Small intestine (tissue), 7 donors: ENCODE measurements at regions not wholly inside any gene's neighbourhood (a gene's known extent, or its start where the extent isn't known, plus 50 kb on each side); places are given as distances from the start of the nearest gene placed in this dataset.

Experiments used
- DNase-seq, 2 donors: peaks; one replicate each; pipeline versions ENCODE4 v3.0.0 to v3.0.0-alpha.2; 2013
- FAIRE-seq: peaks from 2 replicates; lab custom pipeline; 2012; peaks lifted over from hg19 to GRCh38; lab: Jason Lieb, UNC
- H3K27ac ChIP-seq, 3 donors: one replicate each; pipeline ENCODE4 v1.5.1; 2013; ENCODE audit warnings: low read length in 2 of 3, mild to moderate bottlenecking in 2 of 3, control low read depth in 1 of 3, inconsistent platforms in 1 of 3, low read depth in 1 of 3, moderate library complexity in 1 of 3
- H3K27me3 ChIP-seq, 3 donors: one replicate each; pipeline ENCODE4 v1.6.1; 2013; ENCODE audit warnings: low read length in 3 of 3, inconsistent platforms in 1 of 3; ENCODE audit not compliant: control insufficient read depth in 3 of 3, insufficient read depth in 3 of 3
- H3K36me3 ChIP-seq, 3 donors: one replicate each; pipeline ENCODE4 v1.6.1; 2013; ENCODE audit warnings: low read length in 3 of 3, inconsistent platforms in 1 of 3, low read depth in 1 of 3, mild to moderate bottlenecking in 1 of 3, moderate library complexity in 1 of 3; ENCODE audit not compliant: control insufficient read depth in 3 of 3, insufficient read depth in 2 of 3
- H3K4me1 ChIP-seq, 3 donors: one replicate each; pipeline ENCODE4 v1.6.1; 2013; ENCODE audit warnings: low read length in 2 of 3, inconsistent platforms in 1 of 3, low read depth in 1 of 3, mild to moderate bottlenecking in 1 of 3, moderate library complexity in 1 of 3; ENCODE audit not compliant: control insufficient read depth in 3 of 3, insufficient read depth in 2 of 3
- H3K4me3 ChIP-seq, 3 donors: one replicate each; pipeline ENCODE4 v1.5.1; 2013; ENCODE audit warnings: low read length in 3 of 3, control low read depth in 1 of 3, inconsistent platforms in 1 of 3, low read depth in 1 of 3, mild to moderate bottlenecking in 1 of 3, moderate library complexity in 1 of 3
- H3K9me3 ChIP-seq, 2 donors: one replicate each; pipeline ENCODE4 v1.6.1; 2013; ENCODE audit warnings: low read depth in 1 of 2, low read length in 1 of 2; ENCODE audit not compliant: control insufficient read depth in 2 of 2, insufficient read depth in 1 of 2
- WGBS, 3 donors: extraction: QIAGEN DNeasy Blood & Tissue Kit; methylation state at CpG; one replicate each; pipeline ENCODE4 v1.1.7; 2013; 5-methylcytosine and 5-hydroxymethylcytosine counted together
- donor health status: healthy with polysubstance abuse.
- donor health status: control.
- donor health status: control.
- donor health status: Bipolar disorder and iron deficiency.
- donor health status: healthy.

DNA sequence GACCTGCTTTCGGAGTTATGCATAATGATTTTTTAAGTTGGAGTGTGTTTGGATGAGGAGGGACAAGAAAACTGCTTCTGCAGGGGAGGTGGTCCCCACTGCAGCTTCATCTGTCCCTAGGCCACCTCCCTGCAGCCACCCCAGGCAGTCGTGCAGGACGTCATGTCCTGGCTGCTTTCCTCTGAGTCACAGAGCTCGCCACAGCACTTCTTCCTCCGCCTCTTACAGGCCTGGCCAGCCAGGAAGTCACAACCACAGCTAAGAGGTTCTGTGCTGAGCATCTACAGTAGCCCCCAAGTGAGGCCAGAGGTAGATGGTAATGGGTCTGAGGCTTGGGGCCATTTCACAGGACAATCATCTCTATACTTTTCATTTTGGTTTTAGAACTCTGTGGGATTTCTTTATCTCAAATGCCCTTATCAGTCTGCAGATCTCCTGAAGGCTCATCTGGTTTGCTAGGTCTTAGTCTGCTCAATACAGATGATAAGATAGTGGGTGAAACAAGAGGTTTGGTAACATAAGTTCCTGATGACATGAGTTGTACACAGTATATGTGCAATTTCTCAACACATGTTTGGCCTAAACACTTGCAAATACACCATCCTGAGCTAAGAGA lies 106.4 kb downstream of the ARF6 start:
- Histone ChIP-seq H3K36me3 (no peaks in the 10 kb centered on the region), H3K9me3 (no peaks in the 10 kb centered on the region), H3K4me3 (no peak overlapping the region), H3K27me3 (no peaks in the 10 kb centered on the region), H3K4me1 (peaks cover 7 to 54% (median 15%) of the 10 kb centered on the region in 3 donors), H3K27ac (peak overlapping the region; percentile 94 to 99 (median 96))
- DNase-seq (peak; percentile 72 to 93), FAIRE-seq (no peak)
- 17 to 28% (median 18%) methylated on average over 5 of the region's 5 CpGs for WGBS, 3 donors

DNA sequence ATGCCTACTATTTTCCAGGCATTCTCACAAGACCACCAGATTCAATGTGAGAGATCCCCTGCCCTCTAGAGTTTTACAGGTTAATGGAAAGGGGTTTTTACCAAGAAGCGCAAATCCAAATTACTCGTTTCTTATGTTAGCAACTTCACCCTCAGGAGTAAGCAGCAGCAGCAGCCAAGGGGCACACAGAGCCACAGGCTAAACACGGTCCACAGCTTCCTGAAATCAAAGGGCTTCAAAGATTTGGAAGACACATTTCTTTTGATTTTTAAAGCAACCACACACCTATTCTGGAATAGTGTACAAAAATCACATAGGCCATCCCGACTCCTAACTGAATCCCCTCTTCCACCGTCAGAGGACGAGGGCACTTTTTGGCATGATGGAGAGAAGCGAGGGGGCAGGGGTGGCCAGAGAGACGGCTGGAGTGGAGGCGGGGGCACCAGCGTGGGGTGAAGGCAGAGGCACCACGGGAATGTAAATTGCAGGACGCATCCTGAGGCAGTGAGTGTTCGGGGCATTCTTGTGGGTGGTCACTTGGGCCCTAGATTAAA lies 107.0 kb downstream of the ARF6 start:
- FAIRE-seq (no peak), DNase-seq (no peak)
- H3K36me3 ChIP-seq, result no peaks in the 10 kb centered on the region
- no peaks in the 10 kb centered on the region for H3K9me3 ChIP-seq
- H3K27ac ChIP-seq, result peak overlapping the region; percentile 94 to 99 (median 96)
- WGBS, 3 donors, result 26 to 40% (median 26%) methylated on average over 13 of the region's 13 CpGs
- no peak overlapping the region for H3K4me3 ChIP-seq
- no peaks in the 10 kb centered on the region for H3K27me3 ChIP-seq
- peaks cover 7 to 58% (median 15%) of the 10 kb centered on the region in 3 donors for H3K4me1 ChIP-seq

DNA sequence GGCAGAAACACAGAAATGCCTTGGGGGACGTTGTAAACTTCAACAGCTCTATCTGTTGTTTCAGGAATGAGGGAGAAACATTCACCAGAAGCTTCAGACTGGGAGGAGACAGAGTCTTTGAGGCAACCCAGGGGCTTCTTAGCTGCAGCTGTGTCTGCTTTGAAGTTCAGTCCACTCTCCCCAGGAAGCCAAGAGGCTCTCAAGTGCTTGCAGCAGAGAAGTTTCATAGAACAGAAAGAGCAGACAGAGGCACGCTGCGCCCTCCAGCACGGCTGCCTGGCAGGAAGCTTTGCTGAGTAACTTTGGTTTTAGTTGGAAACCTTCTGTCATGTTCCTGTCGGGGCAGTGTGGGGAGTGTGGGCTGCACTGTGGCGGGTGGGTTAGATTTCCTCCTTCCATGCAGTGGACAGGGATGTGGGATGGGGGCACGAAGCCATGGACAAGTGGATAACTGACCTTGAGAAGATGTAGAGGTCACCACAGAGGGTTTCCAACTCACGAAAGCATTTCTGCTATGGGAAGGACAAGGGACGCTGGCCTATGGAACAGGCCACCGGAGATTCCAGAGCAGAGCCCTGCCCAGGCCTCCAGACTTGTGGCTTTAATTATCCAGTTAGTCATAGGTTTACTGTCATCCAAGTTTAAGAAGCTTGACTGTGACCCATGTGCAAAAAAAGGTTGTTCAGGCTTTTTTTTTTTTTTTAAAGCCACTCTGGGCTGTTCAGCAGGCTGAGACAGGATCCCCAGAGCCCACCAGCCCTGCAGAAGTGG lies 107.7 kb downstream of the ARF6 start:
- no peak for FAIRE-seq
- H3K4me3 ChIP-seq, result peak overlapping the region in 1 of 3 donors; percentile 6
- 3 to 9% (median 8%) methylated on average over 10 of the region's 10 CpGs for WGBS, 3 donors

GRCh38 chr14:50001151-50001998 lies 108.5 kb downstream of the ARF6 start:
- peak; percentile 92 to 97 for DNase-seq
- peak overlapping the region; percentile 94 to 99 (median 96) for H3K27ac ChIP-seq
- peak overlapping the region in 2 of 3 donors; percentile 6 to 21 for H3K4me3 ChIP-seq
- FAIRE-seq, result no peak
- no peaks in the 10 kb centered on the region for H3K36me3 ChIP-seq
- WGBS, 3 donors, result 4 to 36% (median 8%) methylated on average over 22 to 23 of the region's 23 CpGs
- H3K4me1 ChIP-seq, result peaks cover 7 to 63% (median 15%) of the 10 kb centered on the region in 3 donors
- H3K9me3 ChIP-seq, result no peaks in the 10 kb centered on the region
- no peaks in the 10 kb centered on the region for H3K27me3 ChIP-seq

More for the DNA sequence above, 107.7 kb downstream of the ARF6 start:
- peak overlapping the region; percentile 94 to 99 (median 96) for H3K27ac ChIP-seq
- H3K4me1 ChIP-seq, result peaks cover 7 to 61% (median 15%) of the 10 kb centered on the region in 3 donors
- H3K27me3 ChIP-seq, result no peaks in the 10 kb centered on the region
- no peaks in the 10 kb centered on the region for H3K36me3 ChIP-seq
- peak; percentile 71 to 83 for DNase-seq
- no peaks in the 10 kb centered on the region for H3K9me3 ChIP-seq

DNA sequence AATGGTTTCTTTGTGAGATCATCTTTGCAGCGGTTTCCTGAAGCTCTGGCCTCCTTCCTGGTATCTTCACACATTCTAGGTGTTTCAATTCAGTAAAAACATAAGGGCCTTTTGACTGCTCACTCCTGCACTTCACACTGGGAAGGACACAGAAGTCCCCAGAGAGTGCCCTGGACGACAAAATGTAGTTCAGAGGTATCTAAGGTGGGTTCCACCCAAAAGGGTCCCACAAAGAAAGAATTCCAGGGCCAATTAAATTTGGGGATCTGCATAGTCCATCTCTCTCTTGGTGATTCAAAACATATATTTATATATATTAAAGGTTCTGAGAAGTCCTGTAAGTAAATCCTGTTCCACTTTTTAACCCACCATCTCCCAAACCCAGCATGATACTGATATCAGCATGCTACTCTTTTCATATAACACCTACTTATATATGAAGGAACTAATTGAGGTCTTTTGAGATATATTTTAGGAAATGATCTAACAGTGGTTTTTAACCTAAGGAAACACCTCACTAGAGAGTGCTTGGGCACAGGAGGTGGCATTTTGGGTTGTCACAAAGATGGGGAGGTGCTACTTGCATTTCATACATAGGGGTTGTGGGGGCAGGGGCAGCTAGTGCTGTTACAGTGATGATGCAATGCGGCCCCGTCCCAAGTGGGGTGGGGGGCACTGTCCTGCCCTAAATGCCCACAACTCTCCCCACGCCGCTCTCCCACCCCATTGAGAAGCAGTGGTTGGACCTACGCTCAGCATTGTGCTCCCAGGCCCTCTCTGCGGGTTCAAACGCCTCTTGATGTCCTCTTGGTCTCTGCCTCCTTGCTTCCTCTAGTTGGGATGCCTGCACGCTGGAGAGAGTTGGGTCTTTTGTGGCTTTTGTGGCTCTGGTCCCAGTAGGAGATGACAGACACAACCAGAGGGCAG lies 109.4 kb downstream of the ARF6 start:
- WGBS, 3 donors, result 35 to 59% (median 39%) methylated on average over 10 of the region's 10 CpGs
- FAIRE-seq (no peak), DNase-seq (peak in 1 of 2 donors; percentile 57)
- Histone ChIP-seq H3K36me3 (no peaks in the 10 kb centered on the region), H3K4me1 (peaks cover 7 to 67% (median 15%) of the 10 kb centered on the region in 3 donors), H3K9me3 (no peaks in the 10 kb centered on the region), H3K27me3 (no peaks in the 10 kb centered on the region), H3K4me3 (peak overlapping the region in 2 of 3 donors; percentile 41 to 54), H3K27ac (peak overlapping the region; percentile 94 to 99 (median 96))

- H3K36me3 ChIP-seq, result no peaks in the 10 kb centered on the region
- FAIRE-seq (no peak), DNase-seq (no peak)
- no peaks in the 10 kb centered on the region for H3K27me3 ChIP-seq
- H3K4me1 ChIP-seq, result peaks cover 7 to 68% (median 15%) of the 10 kb centered on the region in 3 donors
- H3K27ac ChIP-seq, result peak overlapping the region; percentile 94 to 99 (median 94)
- no peaks in the 10 kb centered on the region for H3K9me3 ChIP-seq
- peak overlapping the region; percentile 24 to 54 (median 41) for H3K4me3 ChIP-seq
- 13 to 16% (median 14%) methylated on average over 7 of the region's 7 CpGs for WGBS, 3 donors
These were observed 110.0 kb downstream of the ARF6 start for GRCh38 chr14:50002926-50003212.

DNA sequence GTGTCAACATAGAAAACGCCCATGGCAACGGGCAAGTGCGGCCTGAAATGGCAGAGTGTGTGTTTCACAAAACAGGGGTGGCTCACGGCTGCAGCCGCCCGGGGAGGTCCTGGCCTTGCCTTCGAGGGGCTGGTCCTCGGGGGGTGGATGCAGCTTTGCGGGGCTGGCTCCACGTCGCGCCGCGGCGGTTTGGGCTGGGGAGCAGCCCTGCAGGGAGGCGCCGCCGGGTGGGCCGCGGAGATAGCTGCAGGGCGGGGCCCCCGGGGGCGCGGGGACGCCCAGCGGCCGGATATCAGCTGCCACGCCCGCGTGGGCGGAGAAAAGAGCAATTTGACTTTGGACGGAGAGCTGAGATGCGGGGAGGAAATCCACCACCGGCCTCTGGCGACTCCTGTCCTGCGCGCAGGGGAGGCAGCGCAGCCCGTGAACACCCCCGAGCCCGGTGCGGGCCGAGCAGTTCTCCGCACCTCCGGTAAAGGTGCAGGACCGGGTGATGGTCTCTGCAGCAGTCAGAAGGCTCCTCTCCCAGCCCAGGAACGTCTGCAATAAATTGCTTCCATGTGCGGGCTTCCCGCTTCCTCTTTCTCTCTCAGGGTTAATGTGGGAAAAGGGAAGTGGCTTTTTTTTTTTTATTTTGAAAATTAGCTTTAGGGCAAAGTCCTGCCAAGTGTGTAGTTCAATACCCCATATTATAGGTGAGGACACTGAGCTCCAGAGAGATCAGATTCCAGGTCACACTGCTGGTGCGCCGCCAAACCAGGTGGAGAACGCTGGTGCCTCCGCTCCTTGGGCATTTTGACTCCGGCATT lies 110.5 kb downstream of the ARF6 start:
- FAIRE-seq (no peak), DNase-seq (peak; percentile 97 to 98)
- H3K4me1 ChIP-seq, result peaks cover 7 to 68% (median 15%) of the 10 kb centered on the region in 3 donors

More for the DNA sequence above, 110.5 kb downstream of the ARF6 start:
- WGBS, 3 donors, result 1 to 4% (median 2%) methylated on average over 44 to 54 of the region's 54 CpGs
- Histone ChIP-seq H3K27me3 (no peaks in the 10 kb centered on the region), H3K36me3 (no peaks in the 10 kb centered on the region), H3K9me3 (no peaks in the 10 kb centered on the region), H3K27ac (peak overlapping the region; percentile 94 to 99 (median 94)), H3K4me3 (peak overlapping the region; percentile 24 to 54 (median 41))
